ENCODE measurements at regions not wholly inside any gene's neighbourhood (a gene's known extent, or its start where the extent isn't known, plus 50 kb on each side); places are given as distances from the start of the nearest gene placed in this dataset.

DNA sequence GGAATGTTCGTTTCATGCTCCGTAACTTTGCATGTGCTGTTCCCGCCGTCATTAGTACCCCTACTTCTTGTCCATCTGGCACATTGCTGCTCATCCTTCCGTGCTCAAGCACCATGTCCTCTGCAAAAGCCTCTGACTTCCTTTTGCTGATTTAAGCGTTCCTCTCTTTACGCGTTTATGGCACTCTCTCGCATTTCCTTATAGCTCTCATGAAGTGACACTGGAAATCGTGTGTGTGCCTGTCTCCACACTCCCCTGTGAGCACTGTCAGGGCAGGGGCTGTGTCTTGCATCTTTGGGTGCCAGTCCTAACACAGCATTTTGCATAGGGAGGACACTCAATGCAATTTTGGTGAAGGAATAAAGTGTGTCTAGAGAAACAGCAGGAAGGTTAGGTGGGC is 210.6 kb upstream of the FAT1 start:
- Histone ChIP-seq H3K36me3 (replicated peaks) (no peaks in the 10 kb centered on the region), H3K27me3 (replicated peaks) (no peaks in the 10 kb centered on the region), H3K4me3 (ENCODE audit: low read depth, low read length) (no peak overlapping the region), H3K27ac (no peak overlapping the region)
- TF ChIP-seq CTCF (IDR thresholded peaks at IDR 0.05; ENCODE audit: low read depth, low read length, missing control alignments), result no peak
- in situ Hi-C loops (cut with HindIII; ENCODE audit: low pct_ligation_motif_present, low sequenced_read_pairs), result loop anchor here (25.0 kb wide), 1 partner anchor 197 kb away; no protein-coding TSS in a partner anchor
- no peak for DNase-seq

DNA sequence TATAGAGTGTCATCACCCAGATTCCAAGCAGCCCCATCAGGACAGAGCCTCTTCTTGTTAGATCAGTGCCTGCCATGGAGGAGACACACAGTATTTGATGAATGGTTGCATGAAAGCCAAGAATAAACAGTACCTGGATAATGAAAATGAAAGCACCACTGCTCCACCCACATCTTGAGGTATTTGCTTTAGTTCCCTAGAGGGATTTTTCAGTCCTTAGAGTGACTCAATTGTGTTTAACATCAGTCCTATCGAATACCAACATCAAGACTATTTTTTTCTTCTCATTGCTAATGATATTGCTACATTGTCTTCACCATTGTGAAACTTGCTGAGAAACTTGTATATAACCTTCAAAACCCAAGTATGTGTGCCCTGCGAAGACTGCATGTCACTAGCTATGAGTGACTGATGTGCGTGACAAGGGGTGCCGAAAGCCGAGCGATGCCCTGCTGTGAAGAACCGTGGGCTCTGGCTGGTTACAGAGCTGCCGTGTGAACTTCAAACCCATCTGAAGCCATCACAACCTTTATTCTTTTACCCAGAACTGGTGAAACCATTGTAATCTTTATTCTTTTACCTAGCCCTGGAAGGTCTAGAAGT is 211.3 kb upstream of the FAT1 start:
- H3K4me3 ChIP-seq (ENCODE audit: low read depth, low read length), result no peak overlapping the region
- in situ Hi-C loops (cut with HindIII; ENCODE audit: low pct_ligation_motif_present, low sequenced_read_pairs), result loop anchor here (25.0 kb wide), 1 partner anchor 198 kb away; no protein-coding TSS in a partner anchor
- no peak overlapping the region for H3K27ac ChIP-seq
- TF ChIP-seq CTCF (IDR thresholded peaks at IDR 0.05; ENCODE audit: low read depth, low read length, missing control alignments), result no peak
- no peaks in the 10 kb centered on the region for H3K36me3 ChIP-seq (replicated peaks)
- no peak for DNase-seq
- no peaks in the 10 kb centered on the region for H3K27me3 ChIP-seq (replicated peaks)

DNA sequence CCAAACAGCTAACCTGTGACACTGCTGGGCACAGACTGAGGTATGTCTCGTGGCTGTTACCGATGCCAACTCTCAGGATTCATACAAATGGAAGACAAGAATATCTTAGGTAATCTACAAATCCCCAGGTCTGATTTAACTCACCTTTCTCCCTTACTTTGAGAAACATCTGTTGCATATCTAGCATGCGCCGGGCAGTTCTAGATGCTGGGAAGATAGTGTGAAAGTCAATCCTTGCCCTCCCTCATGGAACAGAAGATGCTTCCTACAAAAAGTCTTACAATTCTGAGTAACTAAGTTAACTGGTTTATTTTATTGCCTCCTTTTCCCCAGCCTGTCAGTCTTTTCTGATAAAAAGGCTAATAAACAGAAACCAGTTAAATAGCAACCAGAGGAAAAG is 212.2 kb upstream of the FAT1 start:
- Histone ChIP-seq H3K4me3 (ENCODE audit: low read depth, low read length) (no peak overlapping the region), H3K27ac (peak overlapping the region; percentile 74), H3K27me3 (replicated peaks) (no peaks in the 10 kb centered on the region), H3K36me3 (replicated peaks) (no peaks in the 10 kb centered on the region)
- in situ Hi-C loops (cut with HindIII; ENCODE audit: low pct_ligation_motif_present, low sequenced_read_pairs), result loop anchor here (25.0 kb wide), 1 partner anchor 199 kb away; no protein-coding TSS in a partner anchor
- no peak for DNase-seq
- no peak for TF ChIP-seq CTCF (IDR thresholded peaks at IDR 0.05; ENCODE audit: low read depth, low read length, missing control alignments)

GRCh38 chr4:186936496-186937375 is 213.1 kb upstream of the FAT1 start:
- peak overlapping the region; percentile 74 for H3K27ac ChIP-seq
- peak; percentile 77 for DNase-seq

DNA sequence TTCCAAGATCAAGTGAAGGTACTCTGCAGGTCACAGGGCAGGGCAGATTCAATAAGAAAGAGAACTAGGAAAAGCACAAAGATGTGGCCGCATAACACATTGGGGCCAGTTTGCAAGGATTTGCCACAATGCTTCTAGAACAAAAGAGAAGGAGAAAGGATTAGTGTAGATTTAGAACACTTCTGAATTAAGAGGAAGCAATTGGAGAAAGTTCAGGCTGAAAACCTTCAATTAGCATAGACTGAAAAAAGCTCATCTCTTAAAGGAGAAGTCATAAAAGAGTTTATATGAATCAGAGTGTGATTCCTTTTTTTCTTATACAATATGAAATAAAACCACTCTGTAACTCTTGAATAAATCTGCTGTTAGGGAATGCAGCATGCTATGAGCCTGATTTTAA is 215.6 kb upstream of the FAT1 start:
- no peak for TF ChIP-seq CTCF (IDR thresholded peaks at IDR 0.05; ENCODE audit: low read depth, low read length, missing control alignments)
- no peaks in the 10 kb centered on the region for H3K36me3 ChIP-seq (replicated peaks)
- no peak overlapping the region for H3K27ac ChIP-seq
- in situ Hi-C loops (cut with HindIII; ENCODE audit: low pct_ligation_motif_present, low sequenced_read_pairs), result loop anchor here (25.0 kb wide), 1 partner anchor 202 kb away; no protein-coding TSS in a partner anchor
- H3K4me3 ChIP-seq (ENCODE audit: low read depth, low read length), result no peak overlapping the region
- DNase-seq, result no peak
- no peaks in the 10 kb centered on the region for H3K27me3 ChIP-seq (replicated peaks)

More at GRCh38 chr4:186936496-186937375, 213.1 kb upstream of the FAT1 start:
- TF ChIP-seq CTCF (IDR thresholded peaks at IDR 0.05; ENCODE audit: low read depth, low read length, missing control alignments), result peak; percentile 27
- H3K27me3 ChIP-seq (replicated peaks), result no peaks in the 10 kb centered on the region
- in situ Hi-C loops (cut with HindIII; ENCODE audit: low pct_ligation_motif_present, low sequenced_read_pairs), result loop anchor here (25.0 kb wide), 1 partner anchor 199 kb away; no protein-coding TSS in a partner anchor
- H3K36me3 ChIP-seq (replicated peaks), result no peaks in the 10 kb centered on the region
- no peak overlapping the region for H3K4me3 ChIP-seq (ENCODE audit: low read depth, low read length)
